NCI-H2107 treated with DMSO at 0.1 percent for 48 hours (cell line): ENCODE measurements at regions not wholly inside any gene's neighbourhood (a gene's known extent, or its start where the extent isn't known, plus 50 kb on each side); places are given as distances from the start of the nearest gene placed in this dataset.
"Not testable (repeated sequence)": the region's sequence is repeated elsewhere in the genome, so short reads cannot be mapped to it uniquely, and the experiment has no call there.

Experiments used
- DNase-seq: peaks from one replicate; lab custom pipeline; 2025; ENCODE audit not compliant: unreplicated experiment; lab: John Stamatoyannopoulos, UW

DNA sequence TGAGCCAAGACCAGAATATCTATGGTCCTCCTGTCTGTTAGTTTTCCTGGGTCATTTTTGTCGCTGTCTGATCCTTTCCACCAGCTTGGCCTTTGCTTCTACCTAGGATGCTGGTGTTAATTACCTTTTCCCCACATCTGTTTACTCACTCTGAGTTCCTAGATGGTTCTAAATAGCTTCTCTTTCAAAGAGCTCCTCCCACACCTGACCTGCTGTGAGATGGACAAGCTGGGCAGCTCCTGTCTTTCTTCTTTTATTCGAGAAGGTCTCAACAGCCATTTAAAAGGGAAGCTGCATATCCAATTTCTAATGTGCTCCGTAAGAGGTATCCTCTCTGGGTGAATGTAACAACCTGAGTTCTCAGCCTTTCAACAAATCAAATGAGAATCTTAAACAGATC, 156.2 kb downstream of the HRH4 start:
- peak; percentile 64 for DNase-seq

DNA sequence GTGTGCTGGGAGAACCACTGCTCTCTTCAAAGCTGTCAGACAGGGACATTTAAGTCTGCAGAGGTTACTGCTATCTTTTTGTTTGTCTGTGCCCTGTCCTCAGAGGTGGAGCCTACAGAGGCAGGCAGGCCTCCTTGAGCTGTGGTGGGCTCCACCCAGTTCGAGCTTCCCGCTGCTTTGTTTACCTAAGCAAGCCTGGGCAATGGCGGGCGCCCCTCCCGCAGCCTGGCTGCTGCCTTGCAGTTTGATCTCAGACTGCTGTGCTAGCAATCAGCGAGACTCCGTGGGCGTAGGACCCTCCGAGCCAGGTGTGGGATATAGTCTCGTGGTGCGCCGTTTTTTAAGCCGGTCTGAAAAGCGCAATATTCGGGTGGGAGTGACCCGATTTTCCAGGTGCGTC, 164.0 kb downstream of the HRH4 start:
- not testable (repeated sequence) for DNase-seq

- no peak for DNase-seq
Observed at GRCh38 chr18:24627644-24628315, 167.3 kb downstream of the HRH4 start.

- no peak for DNase-seq
Observed at GRCh38 chr18:24628326-24628725, 167.9 kb downstream of the HRH4 start.

DNA sequence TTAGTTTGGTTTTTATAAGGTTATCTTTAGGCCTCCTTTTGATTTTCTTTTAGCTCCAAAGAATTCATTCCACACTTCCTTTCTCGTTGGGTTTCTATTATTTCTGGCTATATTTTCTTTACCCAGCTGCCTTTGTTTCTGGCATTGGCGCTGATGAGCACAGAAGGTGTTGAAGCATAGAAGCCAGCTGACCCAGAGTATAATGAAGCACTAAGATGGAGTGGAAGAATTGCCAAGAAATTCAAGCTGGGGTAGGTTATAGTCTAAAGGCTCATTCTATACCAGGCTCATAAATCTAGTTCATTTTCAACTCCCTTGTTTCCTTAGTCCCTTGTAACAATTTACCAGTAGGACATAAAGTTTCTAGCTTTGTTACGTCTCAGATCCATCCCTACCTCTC, 169.5 kb downstream of the HRH4 start:
- no peak for DNase-seq

GRCh38 chr18:24630346-24630880, 170.0 kb downstream of the HRH4 start:
- peak; percentile 51 for DNase-seq

GRCh38 chr18:24631243-24632025, 171.0 kb downstream of the HRH4 start:
- DNase-seq = peak; percentile 53

DNA sequence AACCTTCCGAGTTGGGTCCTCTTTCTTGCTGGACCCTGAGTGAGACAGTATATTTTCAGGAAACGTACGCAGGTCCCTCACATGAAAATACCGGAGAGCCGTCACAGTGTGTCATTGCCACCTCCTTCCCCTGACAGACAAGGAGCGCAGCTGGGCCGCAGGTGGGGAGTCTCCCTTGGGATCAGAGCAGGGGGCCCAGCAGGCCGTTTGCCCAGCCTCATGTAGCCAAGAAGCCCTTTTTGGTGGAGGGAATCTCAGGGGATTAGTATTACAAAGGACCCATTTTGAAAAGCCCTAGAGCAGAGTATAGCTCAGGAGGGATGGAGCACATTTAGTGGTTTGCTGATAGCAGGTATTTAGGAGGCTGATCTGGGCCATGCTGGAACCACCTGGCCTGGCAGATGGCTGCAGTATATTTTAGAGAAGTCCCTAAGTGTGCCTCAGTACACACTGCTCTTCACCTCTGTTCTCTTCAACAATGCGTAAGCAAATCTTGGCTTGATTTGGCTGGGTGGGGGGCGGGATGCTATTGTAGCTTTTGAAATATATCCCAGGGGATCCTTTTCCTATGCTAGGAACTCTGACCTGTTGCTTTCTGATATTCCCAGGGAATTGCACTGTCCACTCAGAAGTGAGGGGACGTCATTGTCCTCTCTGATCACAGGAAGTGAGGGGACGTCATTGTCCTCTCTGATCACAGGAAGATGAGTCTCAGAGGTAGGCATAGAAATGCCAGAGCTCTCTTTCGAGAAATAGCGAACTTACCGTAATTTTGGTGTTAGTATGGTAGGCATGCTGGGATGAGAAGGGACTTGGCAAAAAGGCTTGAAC, 171.9 kb downstream of the HRH4 start:
- DNase-seq = peak; percentile 96

DNA sequence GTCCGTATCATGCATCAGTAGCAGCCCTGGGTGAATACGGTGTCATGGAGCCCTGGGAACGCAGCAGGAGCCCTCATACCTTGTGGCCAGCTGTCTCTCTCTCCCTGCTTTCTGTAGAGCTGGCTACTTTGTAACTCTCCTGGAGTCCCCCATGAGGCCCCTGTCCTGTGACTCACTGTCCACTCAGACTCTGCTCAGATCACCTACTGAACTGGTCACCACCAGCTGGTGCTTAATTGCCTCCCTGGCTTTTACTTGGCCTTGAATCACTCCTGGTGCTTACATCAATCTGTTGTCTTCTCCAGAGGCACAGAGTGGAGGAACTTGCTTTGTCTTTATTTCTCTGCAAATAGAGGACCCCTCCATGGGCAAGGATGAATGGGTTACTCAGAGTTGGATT, 172.7 kb downstream of the HRH4 start:
- DNase-seq = peak; percentile 20

DNA sequence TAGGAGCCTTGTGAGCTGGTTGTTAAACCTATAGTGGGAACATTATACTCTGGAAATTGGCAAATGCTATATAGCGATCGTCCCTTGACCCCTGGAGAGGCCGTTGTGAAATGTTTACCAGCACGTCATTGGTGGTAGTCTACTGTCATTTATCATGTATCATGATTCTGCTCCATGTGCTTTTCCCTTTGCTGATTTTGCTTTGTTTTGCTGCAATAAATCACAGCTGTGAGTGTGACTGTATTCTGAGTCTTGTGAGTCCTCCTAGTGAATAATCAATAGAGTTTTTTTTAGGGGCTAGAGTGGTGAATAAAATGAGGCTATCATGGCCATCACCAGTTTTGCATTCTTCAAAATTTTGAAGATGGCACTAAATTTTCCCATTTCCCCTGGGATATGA, 189.1 kb downstream of the HRH4 start:
- DNase-seq = no peak

- DNase-seq = no peak
Observed at GRCh38 chr18:24651434-24651833, 191.0 kb downstream of the HRH4 start.

DNA sequence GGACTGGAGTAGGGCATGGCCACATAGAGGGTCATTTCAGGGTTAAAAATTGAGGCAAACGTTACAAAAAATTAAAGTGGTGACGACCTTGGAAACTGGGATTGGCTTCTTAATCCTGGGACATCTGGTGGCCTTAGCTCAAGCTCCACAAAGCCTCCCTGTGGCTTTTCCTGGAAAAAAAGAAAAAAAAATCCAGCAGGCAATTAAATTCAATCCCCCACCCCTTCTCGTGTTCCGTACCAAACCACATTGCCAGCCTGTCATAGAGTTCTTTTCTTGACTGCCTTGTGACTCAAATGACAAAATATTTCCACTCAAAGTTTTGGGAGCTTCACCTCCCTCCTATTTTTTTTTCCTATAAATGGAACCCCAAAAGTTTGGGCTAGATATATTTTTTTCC, 195.6 kb downstream of the HRH4 start:
- peak; percentile 38 for DNase-seq

- peak; percentile 67 for DNase-seq
Observed at GRCh38 chr18:24656551-24657443, 196.4 kb downstream of the HRH4 start.

DNA sequence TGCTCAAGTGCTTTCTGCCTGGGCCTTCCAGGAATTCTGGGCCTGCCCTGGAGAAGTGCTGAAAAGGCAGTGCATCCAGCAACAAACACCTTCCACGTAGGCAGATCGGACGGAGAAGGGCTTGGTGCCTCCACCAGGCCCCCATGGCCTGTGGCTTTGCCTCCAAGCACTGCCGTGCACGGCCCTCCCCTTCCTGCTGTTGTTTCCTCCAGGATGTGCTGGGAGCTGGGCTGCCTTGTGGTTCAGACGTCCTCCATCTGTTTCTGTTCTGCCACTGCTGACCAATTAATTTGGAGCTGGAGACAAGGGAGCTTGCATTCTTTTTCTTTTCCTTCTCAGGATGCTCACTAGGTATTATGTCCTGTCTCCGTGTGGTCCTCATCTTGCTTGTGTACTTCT, 197.0 kb downstream of the HRH4 start:
- DNase-seq = peak; percentile 5

- no peak for DNase-seq
Observed at GRCh38 chr18:24658302-24658701, 197.9 kb downstream of the HRH4 start.

DNA sequence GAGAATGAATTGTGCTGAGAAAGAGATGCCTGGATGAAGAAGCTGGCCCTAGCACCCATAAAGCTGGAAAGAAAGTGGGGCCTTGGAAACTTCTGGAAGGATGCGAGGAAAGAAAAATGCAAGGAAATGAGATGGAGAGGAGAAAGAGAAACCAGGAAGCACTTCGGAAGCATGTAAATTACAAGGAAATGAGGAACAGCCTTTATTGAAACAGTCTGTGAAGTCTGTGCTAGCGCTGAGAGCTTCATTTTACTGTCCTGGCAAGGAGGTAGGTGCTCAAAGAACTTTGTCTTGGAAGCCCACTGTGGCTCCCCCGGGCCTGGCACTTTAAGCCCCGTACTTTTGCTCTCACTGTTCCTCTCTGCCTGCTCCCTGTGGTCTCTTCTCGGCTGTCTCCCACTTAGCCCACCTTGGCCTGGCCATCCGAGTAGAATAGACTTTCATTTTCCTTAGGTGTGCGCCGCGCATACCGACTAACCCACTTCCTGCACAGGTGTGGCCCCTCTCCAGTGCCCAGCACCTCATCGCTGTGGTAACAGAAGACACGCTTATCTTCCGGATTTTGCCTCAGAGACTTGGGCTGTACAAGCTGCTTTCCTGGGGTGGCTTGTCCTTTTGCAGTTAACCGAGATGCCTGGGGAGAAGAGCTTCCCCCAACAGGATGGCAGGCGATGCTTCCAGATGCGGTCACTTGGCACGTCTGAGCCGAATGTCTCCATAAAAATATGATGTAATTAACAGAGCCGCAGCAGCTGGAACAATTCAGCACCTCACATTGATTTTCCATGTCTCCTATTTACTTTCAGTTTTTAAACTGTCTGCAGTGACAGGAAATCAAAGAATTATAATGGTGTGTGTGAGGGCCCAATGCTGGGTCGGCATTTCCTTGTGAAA, 199.6 kb downstream of the HRH4 start:
- peak; percentile 42 for DNase-seq

DNA sequence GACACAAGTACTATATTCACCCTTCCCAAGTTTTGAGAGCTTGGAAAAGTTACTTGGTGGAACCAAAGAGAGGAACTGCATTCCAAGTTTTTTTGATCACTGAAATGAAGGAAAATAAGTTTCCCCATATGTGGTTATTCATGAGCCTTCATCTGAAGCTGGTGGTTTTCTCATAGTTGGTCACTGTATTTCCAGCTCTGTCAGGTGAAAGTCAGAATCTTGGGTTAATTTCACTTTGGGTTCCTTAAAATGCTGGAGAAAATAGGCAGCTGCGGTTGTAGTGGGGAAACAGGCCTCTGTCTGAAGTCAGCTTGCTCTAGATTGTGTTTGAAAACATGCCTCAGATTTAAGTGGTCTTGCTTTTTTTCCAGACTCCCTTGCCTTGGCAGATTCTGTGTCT, 200.5 kb downstream of the HRH4 start:
- DNase-seq = no peak

- DNase-seq = no peak
Observed at GRCh38 chr18:24662412-24662821, 202.0 kb downstream of the HRH4 start.

DNA sequence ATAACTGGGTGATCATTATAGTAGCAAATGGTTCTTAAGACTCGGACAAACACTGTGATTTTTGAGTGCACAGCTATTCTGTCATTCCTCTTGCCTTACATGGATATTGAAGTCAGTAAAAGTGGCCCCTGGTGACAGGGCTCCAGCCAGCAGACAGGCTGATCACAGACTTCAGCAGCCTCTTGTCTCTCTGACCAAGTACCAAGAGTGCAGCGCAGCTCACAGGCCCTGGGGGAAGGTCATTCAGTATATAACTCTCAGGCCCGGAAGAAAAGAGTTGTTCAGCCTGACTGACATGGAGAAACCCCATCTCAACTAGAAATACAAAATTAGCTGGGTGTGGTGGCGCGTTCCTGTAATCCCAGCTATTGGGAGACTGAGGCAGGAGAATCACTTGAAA, 202.6 kb downstream of the HRH4 start:
- DNase-seq = no peak
